AG09319 (cell line): ENCODE measurements at regions not wholly inside any gene's neighbourhood (a gene's known extent, or its start where the extent isn't known, plus 50 kb on each side); places are given as distances from the start of the nearest gene placed in this dataset.
"Not testable (repeated sequence)": the region's sequence is repeated elsewhere in the genome, so short reads cannot be mapped to it uniquely, and the experiment has no call there.

ENCODE experiments used
- DNase-seq: peaks from one replicate; pipeline ENCODE4 v3.0.0-alpha.2; 2010; ENCODE audit warnings: low read depth; ENCODE audit errors: extremely low read depth
- TF ChIP-seq, protein P1 (sequence below): IDR thresholded peaks from 2 replicates; pipeline ENCODE4 v1.5.1; 2011; ENCODE audit warnings: low read depth, mild to moderate bottlenecking, inconsistent platforms, low read length, moderate library complexity

DNA sequence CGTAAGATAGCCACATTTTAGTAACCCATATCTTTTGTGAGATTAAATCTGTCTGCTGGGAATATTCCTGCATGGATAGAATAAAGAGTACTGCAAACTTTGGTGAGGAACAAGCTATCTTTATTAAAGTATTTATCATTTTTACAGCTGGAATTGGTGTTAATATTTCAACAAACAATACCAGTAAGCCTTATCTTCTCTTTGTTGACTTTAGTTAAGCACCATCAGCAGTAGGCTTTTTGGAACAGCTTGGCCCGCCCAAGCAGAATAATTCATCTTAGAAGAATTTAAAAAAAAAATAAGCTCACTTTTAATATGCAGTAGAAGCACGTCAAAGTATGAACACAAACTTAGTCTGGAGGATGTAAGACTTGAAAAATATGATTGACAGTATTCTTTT, 917.8 kb upstream of the ADGRB3 start:
- TF ChIP-seq, protein P1, sequence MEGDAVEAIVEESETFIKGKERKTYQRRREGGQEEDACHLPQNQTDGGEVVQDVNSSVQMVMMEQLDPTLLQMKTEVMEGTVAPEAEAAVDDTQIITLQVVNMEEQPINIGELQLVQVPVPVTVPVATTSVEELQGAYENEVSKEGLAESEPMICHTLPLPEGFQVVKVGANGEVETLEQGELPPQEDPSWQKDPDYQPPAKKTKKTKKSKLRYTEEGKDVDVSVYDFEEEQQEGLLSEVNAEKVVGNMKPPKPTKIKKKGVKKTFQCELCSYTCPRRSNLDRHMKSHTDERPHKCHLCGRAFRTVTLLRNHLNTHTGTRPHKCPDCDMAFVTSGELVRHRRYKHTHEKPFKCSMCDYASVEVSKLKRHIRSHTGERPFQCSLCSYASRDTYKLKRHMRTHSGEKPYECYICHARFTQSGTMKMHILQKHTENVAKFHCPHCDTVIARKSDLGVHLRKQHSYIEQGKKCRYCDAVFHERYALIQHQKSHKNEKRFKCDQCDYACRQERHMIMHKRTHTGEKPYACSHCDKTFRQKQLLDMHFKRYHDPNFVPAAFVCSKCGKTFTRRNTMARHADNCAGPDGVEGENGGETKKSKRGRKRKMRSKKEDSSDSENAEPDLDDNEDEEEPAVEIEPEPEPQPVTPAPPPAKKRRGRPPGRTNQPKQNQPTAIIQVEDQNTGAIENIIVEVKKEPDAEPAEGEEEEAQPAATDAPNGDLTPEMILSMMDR, result no peak
- no peak for DNase-seq

DNA sequence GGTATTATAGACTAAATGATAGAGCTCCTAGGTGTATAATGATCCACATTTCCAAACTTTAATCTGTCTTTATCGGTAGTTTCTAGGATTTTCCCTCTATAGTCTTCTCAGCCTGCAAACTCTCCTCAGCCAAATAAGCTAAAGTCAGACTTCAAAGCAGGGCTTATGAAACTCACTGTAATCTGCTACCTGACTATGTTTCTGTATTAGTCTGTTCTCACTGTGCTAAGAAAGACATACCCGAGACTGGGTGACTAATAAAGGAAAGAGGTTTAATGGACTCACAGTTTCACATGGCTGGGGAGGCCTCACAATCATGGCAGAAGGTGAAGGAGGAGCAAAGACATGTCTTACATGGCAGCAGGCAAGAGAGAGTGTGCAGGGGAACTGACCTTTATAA, 928.7 kb upstream of the ADGRB3 start:
- TF ChIP-seq, protein P1, result no peak
- DNase-seq, result no peak

DNA sequence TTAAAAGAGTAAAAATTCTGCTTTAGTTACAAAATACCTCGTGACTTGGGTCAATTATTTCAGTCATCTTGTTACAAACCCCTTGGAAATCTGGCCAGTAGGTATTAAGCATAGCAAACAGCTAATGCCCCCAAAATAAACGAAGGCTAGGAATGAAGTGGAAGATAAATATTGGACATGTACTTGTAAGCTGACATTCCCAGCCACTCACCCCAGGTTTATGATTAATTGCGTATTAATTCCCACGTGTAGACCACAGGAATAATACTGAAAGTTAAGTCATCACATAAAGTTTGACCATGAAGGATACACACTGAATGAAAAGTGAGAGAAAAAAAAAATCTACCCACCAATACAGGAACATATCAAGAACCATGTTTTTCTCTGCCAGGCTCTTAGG, 936.5 kb upstream of the ADGRB3 start:
- TF ChIP-seq, protein P1, result no peak
- DNase-seq, result no peak

DNA sequence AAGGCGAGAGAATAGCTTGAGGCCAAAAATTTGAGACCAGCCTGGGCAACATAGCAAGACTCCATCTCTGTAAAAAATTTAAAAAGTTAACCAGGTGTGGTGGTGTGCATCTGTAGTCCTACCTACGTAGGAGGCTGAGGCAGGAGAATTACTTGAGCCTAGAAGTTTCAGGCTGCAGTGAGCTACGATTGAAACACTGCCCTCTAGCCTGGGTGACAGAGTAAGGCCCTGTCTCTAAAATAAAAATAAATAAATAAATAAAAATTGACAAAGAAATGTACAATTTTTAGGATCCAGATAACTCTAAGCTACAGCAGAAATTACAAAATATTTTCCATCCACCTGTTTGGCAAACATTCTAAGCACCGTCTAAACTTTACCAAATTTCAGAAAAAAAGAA, 941.0 kb upstream of the ADGRB3 start:
- no peak for DNase-seq
- TF ChIP-seq, protein P1, result no peak

DNA sequence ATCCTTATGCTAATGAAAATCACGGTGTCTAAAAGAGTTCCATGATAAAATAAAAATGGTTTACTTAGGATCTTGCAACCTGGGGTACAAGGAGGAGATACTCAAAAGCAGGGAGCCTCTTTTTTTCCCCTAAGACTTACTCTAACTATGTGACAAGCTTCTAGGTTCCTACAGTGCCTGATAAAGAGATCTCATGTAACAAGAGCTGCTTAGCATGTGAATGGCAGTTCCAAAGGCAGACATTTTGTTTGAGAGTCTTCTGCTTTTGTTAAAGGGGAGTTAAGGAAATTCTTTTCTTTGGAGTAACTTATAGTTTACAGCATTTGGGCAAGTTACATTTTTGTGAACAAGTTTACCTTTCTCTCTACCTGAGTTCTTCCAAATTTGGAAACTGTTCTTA, 945.8 kb upstream of the ADGRB3 start:
- TF ChIP-seq, protein P1, result no peak
- DNase-seq, result no peak

DNA sequence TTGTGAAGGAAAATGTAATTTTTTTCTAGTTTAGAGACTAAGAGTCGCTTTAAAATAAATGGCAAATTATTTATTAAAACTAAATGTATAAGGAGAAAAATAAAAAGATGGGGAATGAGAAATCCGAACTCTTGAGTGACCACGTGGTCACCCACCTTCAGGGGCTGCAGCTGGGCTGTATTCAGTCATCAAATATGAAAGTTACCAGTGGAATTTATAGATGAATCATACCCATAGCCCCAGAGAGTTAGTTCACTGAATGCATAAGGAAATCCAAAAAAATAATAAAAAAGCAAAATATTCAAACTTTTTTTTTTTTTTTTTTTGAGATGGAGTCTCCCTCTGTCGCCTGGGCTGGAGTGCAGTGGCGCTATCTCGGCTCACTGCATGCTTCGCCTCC, 947.7 kb upstream of the ADGRB3 start:
- no peak for DNase-seq
- TF ChIP-seq, protein P1, result no peak

DNA sequence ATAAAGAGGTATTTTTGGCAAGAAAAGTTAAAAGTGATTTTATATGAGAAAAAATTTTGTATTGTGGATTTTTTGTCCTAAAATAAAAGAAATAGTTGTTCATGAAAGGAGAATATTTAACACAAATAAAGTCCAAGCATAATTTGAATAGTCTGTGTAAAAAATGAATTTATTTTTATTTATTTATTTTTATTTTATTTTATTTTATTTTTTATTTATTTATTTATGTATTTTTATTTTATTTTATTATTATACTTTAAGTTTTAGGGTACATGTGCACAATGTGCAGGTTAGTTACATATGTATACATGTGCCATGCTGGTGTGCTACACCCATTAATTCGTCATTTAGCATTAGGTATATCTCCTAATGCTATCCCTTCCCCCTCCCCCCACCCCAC, 948.9 kb upstream of the ADGRB3 start:
- not testable (repeated sequence) for DNase-seq

DNA sequence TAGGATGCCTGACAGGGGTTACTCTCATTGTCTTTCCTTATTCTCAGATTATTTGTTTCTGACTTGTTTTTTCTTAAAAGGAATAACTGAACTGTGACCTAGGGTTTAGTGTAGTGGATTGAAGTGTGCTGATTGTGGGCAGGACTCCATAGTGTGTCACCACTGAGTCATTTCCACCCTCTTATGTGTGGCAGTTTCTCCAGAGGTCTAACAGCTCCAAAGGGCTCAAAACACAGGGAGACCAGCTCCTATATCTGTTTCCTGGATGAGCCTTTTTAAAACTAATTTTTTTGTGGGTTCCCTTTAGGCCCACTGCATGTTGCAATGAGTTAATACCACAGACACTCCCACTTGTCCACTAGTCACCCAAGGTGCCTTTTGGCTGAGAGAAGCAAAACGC, 951.1 kb upstream of the ADGRB3 start:
- TF ChIP-seq, protein P1, result no peak
- no peak for DNase-seq
